Esophagus squamous epithelium (tissue), 4 donors: ENCODE measurements at regions not wholly inside any gene's neighbourhood (a gene's known extent, or its start where the extent isn't known, plus 50 kb on each side); places are given as distances from the start of the nearest gene placed in this dataset.

ENCODE experiments used
- CTCF ChIP-seq, 6 experiments: fragments of 450-650 bp in 4 of 6; fragments of 200-600 bp in 2 of 6; sonication (generic) in 2 of 6; IDR thresholded peaks; one replicate each; pipeline ENCODE4 v1.5.1; 2016 to 2019; ENCODE audit warnings: antibody characterized with exemption in 6 of 6, mild to moderate bottlenecking in 4 of 6, moderate library complexity in 4 of 6
- POLR2A ChIP-seq, 4 donors: fragments of 450-650 bp; IDR thresholded peaks; one replicate each; pipeline ENCODE4 v1.6.1; 2017; ENCODE audit warnings: antibody characterized with exemption in 4 of 4, mild to moderate bottlenecking in 4 of 4, moderate library complexity in 3 of 4

GRCh38 chr3:5542472-5542871 lies 355.0 kb downstream of the EDEM1 start:
- TF ChIP-seq POLR2A (IDR thresholded peaks at IDR 0.05) (no peak), CTCF (IDR thresholded peaks at IDR 0.05) (no peak)
